Mesodermal cell (in vitro differentiated cells): ENCODE measurements at regions not wholly inside any gene's neighbourhood (a gene's known extent, or its start where the extent isn't known, plus 50 kb on each side); places are given as distances from the start of the nearest gene placed in this dataset.

Experiments used
- H3K27ac ChIP-seq: 2 replicates; pipeline ENCODE4 v1.7.0; 2013; ENCODE audit warnings: mild to moderate bottlenecking, low read depth, low read length, moderate library complexity; ENCODE audit not compliant: severe bottlenecking
- H3K36me3 ChIP-seq: 2 replicates; pipeline ENCODE4 v1.7.1; 2013; ENCODE audit warnings: mild to moderate bottlenecking, low read length, moderate library complexity; ENCODE audit not compliant: control insufficient read depth, insufficient read depth
- H3K4me1 ChIP-seq: one replicate; pipeline ENCODE4 v1.7.1; 2013; ENCODE audit warnings: mild to moderate bottlenecking, low read length; ENCODE audit not compliant: insufficient read depth, control insufficient read depth, poor library complexity, severe bottlenecking
- H3K4me3 ChIP-seq: 2 replicates; pipeline ENCODE4 v1.7.0; 2013; ENCODE audit warnings: low read length, control low read depth, mild to moderate bottlenecking; ENCODE audit not compliant: insufficient read depth, poor library complexity, severe bottlenecking; ENCODE audit errors: extremely low read depth
- H3K9me3 ChIP-seq: 2 replicates; pipeline ENCODE4 v1.7.1; 2013; ENCODE audit warnings: mild to moderate bottlenecking, low read length, moderate library complexity; ENCODE audit not compliant: control insufficient read depth
- WGBS, 2 experiments: methylation state at CpG; one replicate each; pipeline ENCODE4 v1.1.5; 2013; ENCODE audit warnings: missing lambda C conversion rate in 2 of 2; ENCODE audit not compliant: insufficient coverage in 2 of 2; 5-methylcytosine and 5-hydroxymethylcytosine counted together

DNA sequence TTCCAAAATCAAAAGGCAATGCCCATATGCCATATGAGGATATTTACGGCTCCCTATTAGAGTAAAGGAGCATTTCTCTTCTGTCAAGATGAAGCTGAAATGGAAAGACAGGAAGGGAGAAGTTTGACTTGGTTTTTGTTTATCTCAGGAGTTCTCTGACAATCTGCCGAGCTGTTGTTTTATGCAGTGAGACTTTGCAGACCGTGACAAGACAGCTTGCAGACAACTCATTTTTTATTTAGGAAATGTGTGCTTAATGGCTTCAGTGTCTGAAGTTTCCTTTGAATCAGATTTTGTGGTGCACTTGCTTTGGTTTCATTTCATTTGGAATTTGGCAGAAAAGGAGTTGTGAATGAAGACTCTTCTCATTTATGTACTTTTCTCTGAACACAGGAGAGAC is 145.4 kb downstream of the C12orf50 start:
- Histone ChIP-seq H3K27ac (no peak overlapping the region), H3K4me1 (no peaks in the 10 kb centered on the region), H3K9me3 (no peaks in the 10 kb centered on the region), H3K4me3 (no peak overlapping the region), H3K36me3 (no peaks in the 10 kb centered on the region)
- 60 to 80% methylated on average over 1 to 2 of the region's 3 CpGs for WGBS, 2 experiments

- H3K27ac ChIP-seq, result no peak overlapping the region
- 0 to 90% methylated on average over 1 to 2 of the region's 3 CpGs for WGBS, 2 experiments
- no peaks in the 10 kb centered on the region for H3K36me3 ChIP-seq
- H3K4me3 ChIP-seq, result no peak overlapping the region
- H3K4me1 ChIP-seq, result no peaks in the 10 kb centered on the region
- no peaks in the 10 kb centered on the region for H3K9me3 ChIP-seq
Measured at GRCh38 chr12:87879141-87879540, 150.1 kb downstream of the C12orf50 start.

DNA sequence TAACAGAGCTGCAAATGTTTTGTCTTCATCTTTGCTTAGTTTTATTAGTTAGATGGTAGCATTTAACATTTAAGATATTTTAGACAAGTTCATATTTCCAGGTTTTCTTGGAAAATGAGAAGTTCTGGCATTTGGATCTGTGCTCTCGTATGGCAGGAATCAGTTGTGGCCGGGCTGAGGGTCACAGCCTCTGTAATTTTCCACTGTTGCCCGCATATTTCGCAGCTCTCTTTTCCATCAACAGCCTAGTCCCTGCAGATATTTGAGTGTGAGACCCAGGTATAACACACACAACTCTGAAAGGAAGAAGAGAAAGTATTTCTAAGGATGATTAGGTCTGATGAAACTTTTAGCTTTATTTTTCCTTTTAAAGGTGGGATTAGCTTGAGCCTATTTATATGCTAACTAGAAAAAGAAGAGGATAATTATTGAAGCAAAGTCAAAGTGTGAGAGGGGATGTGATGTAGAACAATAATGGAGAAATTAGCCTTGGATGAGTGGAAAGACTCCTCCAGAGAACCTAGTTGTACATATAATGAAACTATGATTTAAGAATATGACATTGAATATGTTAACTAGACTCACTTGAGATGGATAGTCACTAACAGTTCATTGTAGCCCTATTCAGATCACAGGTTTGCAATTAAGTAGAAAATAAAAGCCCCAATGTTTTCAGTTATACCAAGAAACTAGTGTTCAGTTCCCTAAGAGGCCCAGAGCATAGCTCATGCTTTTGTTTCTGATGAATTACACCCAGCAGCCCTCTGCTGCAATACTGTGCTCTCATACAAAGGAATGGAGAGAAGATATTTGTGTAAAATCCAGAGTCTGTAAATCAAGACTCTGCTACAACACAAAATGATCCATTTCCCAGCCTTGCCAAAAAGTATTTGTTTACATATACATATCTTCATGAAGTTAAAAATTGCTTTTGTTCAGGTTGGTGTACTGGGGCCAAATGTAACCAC is 158.4 kb downstream of the C12orf50 start:
- 60% methylated on average over 1 of the region's 4 CpGs; no CpG with 5 or more reads in 1 of the 2 experiments for WGBS, 2 experiments
- Histone ChIP-seq H3K4me3 (no peak overlapping the region), H3K4me1 (no peaks in the 10 kb centered on the region), H3K36me3 (no peaks in the 10 kb centered on the region), H3K27ac (no peak overlapping the region), H3K9me3 (no peaks in the 10 kb centered on the region)

DNA sequence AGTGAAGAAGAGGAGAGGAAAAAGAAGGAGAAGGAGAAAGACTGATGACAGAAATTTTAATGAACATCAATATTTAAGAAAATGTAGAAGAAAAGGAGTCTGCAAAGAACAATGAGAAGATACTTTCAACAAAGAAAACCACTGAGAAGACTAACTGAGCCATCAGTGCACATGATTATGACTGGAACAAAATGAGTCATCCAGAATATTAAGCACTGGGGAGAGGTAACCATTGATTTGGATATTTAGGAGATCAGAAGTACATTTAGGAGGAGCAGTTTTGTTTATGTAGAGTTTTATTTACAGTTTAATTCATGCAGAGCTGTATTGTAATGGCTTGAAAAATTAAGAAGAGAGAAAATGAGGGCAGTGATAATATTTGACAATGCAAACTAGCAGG is 159.1 kb downstream of the C12orf50 start:
- H3K36me3 ChIP-seq, result no peaks in the 10 kb centered on the region
- H3K4me1 ChIP-seq, result no peaks in the 10 kb centered on the region
- no peak overlapping the region for H3K27ac ChIP-seq
- no peaks in the 10 kb centered on the region for H3K9me3 ChIP-seq
- no peak overlapping the region for H3K4me3 ChIP-seq

DNA sequence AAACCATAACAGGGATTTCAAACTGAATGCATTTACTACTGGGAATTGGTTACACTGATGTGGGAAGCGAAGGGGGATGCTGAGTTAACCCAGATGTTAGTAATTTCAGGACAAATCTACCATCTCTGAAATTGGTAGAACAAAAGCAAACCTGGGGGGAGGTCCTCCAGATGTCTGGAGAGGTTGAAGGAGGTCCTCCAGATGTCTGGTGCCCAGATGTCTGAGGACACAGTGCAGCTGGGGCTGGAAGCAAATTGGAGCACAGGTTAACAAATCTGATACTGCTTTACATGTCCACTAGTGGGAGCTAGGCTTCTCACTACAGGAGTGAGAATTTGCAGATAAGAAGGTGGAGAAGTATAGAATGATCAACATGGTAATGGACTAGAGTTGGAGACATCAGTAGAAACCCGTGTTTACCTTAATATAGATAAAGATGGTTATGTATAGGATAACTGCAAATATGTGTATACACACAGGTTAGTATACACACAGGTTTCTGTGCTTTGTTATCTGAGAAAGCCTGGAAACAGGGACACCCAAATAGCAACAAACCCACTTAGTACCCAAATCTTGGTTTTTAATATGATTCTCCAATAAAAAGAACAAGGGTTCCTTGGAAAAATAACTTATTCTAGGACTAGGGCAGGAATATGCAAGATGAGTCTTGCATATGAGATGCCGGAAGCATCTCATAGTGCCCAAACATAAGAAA is 162.5 kb downstream of the C12orf50 start:
- Histone ChIP-seq H3K36me3 (no peaks in the 10 kb centered on the region), H3K4me1 (no peaks in the 10 kb centered on the region), H3K9me3 (no peaks in the 10 kb centered on the region), H3K4me3 (no peak overlapping the region), H3K27ac (no peak overlapping the region)
- WGBS, 2 experiments, result 67 to 80% methylated on average over 1 to 3 of the region's 3 CpGs

DNA sequence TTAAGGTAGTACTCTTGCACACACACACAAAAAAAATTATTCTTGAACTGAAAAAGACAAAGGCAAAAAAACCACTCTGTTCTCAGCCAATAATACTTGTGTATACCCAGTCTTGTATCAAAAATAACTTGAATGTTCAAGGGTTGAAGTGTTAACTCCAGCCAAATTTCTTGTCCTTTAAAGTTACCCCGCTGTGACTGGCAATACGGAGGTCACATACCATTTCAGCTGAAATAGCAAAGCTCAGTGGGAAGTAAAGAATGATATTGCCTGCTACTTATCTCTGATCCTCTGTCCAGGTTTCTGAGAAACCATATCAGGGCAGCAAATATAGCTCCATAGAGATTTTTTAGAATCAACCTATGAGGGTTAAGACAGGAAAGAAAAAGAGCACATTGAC is 167.4 kb downstream of the C12orf50 start:
- Histone ChIP-seq H3K4me3 (no peak overlapping the region), H3K27ac (no peak overlapping the region), H3K4me1 (no peaks in the 10 kb centered on the region), H3K9me3 (no peaks in the 10 kb centered on the region), H3K36me3 (no peaks in the 10 kb centered on the region)
- WGBS, 2 experiments, result no CpG with 5 or more reads among the region's 2 CpGs

DNA sequence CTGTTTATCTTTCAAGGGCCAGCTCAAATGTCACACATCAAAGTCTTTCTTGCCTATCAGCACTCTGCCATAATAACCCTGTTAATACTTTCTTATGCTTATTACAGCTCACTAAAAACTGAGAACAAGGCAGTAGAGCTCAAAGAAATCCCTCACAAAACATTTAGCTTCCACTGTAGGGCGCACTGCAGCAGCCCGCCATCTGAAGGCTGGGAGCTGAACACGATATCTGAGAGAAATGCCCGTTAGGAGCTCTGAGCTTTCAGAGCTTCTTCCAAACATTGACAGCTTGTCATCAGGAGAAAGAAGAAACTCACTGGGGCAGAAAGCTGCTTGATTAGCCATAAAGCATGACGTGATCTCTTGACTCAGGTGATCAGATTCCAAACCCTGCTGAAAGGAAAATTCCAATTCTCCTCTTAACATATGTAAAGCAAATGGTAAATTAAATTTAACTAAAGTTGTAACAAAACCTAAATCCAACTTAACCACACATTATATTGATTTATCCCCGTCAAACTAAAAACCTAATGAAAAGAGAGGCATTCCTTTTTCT is 175.7 kb downstream of the C12orf50 start:
- Histone ChIP-seq H3K4me1 (no peaks in the 10 kb centered on the region), H3K27ac (no peak overlapping the region), H3K4me3 (no peak overlapping the region), H3K36me3 (no peaks in the 10 kb centered on the region), H3K9me3 (no peaks in the 10 kb centered on the region)
- 74 to 86% methylated on average over 4 of the region's 6 CpGs for WGBS, 2 experiments

GRCh38 chr12:87849074-87849473 is 180.1 kb downstream of the C12orf50 start:
- 67 to 80% methylated on average over 1 of the region's 2 CpGs for WGBS, 2 experiments
- no peak overlapping the region for H3K4me3 ChIP-seq

GRCh38 chr12:87848248-87848868 is 180.8 kb downstream of the C12orf50 start:
- Histone ChIP-seq H3K9me3 (no peaks in the 10 kb centered on the region), H3K4me3 (no peak overlapping the region), H3K36me3 (no peaks in the 10 kb centered on the region), H3K27ac (no peak overlapping the region), H3K4me1 (no peaks in the 10 kb centered on the region)
- no CpG with 5 or more reads among the region's 2 CpGs for WGBS, 2 experiments

More at GRCh38 chr12:87849074-87849473, 180.1 kb downstream of the C12orf50 start:
- Histone ChIP-seq H3K27ac (no peak overlapping the region), H3K4me1 (no peaks in the 10 kb centered on the region), H3K36me3 (no peaks in the 10 kb centered on the region), H3K9me3 (no peaks in the 10 kb centered on the region)

DNA sequence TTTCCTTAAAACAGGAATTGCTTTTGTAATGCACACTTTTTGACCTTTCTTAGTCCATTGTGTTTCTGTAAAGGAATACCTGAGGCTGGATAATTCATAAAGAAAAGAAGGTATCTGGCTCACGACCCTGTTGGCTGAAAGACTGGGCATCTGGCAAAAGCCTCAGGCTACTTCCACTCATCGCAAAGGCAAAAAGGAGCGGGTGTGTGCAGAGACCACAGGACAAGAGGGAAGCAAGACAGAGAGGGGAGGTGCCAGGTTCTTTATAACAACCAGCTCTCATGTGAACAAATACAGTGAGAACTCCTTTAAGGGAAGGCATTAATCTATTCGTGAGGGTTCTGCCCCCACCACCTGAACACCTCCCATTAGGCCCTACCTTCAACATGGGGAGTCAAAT is 182.1 kb downstream of the C12orf50 start:
- 55 to 56% methylated on average over 1 to 2 of the region's 4 CpGs for WGBS, 2 experiments
- H3K4me3 ChIP-seq, result no peak overlapping the region
- no peaks in the 10 kb centered on the region for H3K4me1 ChIP-seq
- no peaks in the 10 kb centered on the region for H3K36me3 ChIP-seq
- no peaks in the 10 kb centered on the region for H3K9me3 ChIP-seq
- no peak overlapping the region for H3K27ac ChIP-seq
